Suprapubic skin (tissue), 3 donors: ENCODE measurements at regions not wholly inside any gene's neighbourhood (a gene's known extent, or its start where the extent isn't known, plus 50 kb on each side); places are given as distances from the start of the nearest gene placed in this dataset.

Experiments used
- POLR2A ChIP-seq, 2 donors: fragments of 450-650 bp; IDR thresholded peaks; one replicate each; pipeline ENCODE4 v1.6.1; 2017; ENCODE audit warnings: antibody characterized with exemption in 2 of 2, mild to moderate bottlenecking in 2 of 2, moderate library complexity in 2 of 2
- TF ChIP-seq, protein P1 (sequence below), 2 donors: fragments of 200-600 bp in 1 of 2; fragments of 450-650 bp in 1 of 2; sonication (generic) in 1 of 2; IDR thresholded peaks; one replicate each; pipeline ENCODE4 v1.5.1; 2016 to 2019; ENCODE audit warnings: antibody characterized with exemption in 2 of 2, mild to moderate bottlenecking in 1 of 2, moderate library complexity in 1 of 2

DNA sequence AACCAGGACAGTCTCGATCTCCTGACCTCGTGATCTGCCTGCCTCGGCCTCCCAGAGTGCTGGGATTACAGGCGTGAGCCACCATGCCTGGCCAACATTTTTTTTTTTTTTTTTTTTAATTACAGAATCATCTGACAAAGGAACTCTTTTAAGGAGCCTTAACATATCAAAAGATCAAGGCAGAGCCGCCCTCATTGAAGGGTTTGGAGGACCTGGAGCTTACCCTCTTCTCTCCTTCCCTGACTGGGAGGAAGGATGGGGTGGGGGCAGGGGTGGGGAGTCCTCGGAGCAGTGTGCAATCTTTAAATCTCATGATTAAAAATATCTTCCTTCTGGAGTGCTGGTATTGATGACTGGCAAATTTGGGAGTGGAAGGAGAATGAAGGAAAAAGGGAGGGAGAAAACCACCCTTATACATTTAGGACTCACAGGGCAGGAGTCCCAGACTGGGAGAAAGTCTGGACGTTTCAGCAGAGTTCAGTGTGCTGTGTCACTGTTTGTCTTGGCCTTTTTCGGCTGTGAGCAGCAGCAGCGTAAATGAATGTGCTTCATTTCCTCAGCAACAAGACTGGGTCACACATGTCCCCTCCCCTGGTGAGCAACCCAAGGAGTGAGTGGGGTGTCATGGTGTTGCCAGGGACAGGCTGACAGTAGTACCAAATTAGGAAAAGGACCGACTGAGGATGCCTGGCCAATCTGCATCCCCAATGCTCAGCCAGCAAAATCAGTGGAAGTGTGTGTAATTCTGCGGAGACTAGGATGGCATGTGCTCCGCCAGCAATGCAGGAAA, 115.3 kb upstream of the BNC2 start:
- no peak for TF ChIP-seq POLR2A (IDR thresholded peaks at IDR 0.05)
- TF ChIP-seq, protein P1, sequence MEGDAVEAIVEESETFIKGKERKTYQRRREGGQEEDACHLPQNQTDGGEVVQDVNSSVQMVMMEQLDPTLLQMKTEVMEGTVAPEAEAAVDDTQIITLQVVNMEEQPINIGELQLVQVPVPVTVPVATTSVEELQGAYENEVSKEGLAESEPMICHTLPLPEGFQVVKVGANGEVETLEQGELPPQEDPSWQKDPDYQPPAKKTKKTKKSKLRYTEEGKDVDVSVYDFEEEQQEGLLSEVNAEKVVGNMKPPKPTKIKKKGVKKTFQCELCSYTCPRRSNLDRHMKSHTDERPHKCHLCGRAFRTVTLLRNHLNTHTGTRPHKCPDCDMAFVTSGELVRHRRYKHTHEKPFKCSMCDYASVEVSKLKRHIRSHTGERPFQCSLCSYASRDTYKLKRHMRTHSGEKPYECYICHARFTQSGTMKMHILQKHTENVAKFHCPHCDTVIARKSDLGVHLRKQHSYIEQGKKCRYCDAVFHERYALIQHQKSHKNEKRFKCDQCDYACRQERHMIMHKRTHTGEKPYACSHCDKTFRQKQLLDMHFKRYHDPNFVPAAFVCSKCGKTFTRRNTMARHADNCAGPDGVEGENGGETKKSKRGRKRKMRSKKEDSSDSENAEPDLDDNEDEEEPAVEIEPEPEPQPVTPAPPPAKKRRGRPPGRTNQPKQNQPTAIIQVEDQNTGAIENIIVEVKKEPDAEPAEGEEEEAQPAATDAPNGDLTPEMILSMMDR (IDR thresholded peaks at IDR 0.05) = no peak
